Suppressor macrophage (primary cell): ENCODE measurements at regions not wholly inside any gene's neighbourhood (a gene's known extent, or its start where the extent isn't known, plus 50 kb on each side); places are given as distances from the start of the nearest gene placed in this dataset.

Experiments
- DNase-seq, 4 experiments: peaks; one replicate each; pipeline ENCODE4 v3.0.0-alpha.2; 2020 to 2022

- peak; percentile 49 to 84 (median 73) for DNase-seq
Measured at GRCh38 chr10:22765660-22766547, 51.5 kb upstream of the PIP4K2A start.

DNA sequence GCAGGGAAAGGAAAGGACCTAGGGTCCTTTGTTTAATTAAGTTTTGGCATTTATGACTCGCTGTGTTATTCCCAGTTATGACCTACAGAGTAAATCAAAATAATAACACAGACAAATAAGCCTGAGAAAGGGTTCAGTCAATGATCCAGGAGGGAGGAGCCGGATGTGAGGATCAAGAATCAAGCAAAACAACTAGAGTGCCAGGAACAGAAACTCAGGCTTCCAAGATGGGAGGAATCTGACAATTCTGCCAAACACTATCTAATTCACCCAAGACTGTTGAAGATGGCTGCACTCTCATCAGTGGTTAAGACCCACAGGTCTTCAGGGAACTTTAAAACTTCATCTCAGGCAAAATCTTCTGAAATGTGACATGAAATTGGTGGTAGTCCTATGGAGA lies 50.3 kb upstream of the PIP4K2A start:
- DNase-seq, result no peak
